Chondrocyte (in vitro differentiated cells): ENCODE measurements at regions not wholly inside any gene's neighbourhood (a gene's known extent, or its start where the extent isn't known, plus 50 kb on each side); places are given as distances from the start of the nearest gene placed in this dataset.

Source experiments
- DNase-seq: peaks from one replicate; pipeline ENCODE4 v3.0.0; 2021; ENCODE audit warnings: mixed read lengths, low spot score
- H3K27ac Mint-ChIP-seq: one replicate; pipeline ENCODE4 v1.8.0; 2021; ENCODE audit warnings: mild to moderate bottlenecking, moderate library complexity, mixed read lengths; ENCODE audit not compliant: unreplicated experiment
- H3K27me3 Mint-ChIP-seq: 2 replicates; pipeline ENCODE4 v1.8.0; 2021; ENCODE audit warnings: low read depth, mixed read lengths
- H3K36me3 Mint-ChIP-seq: 2 replicates; pipeline ENCODE4 v1.8.0; 2021; ENCODE audit warnings: low read depth, mixed read lengths
- H3K4me1 Mint-ChIP-seq: 2 replicates; pipeline ENCODE4 v1.8.0; 2021; ENCODE audit warnings: low read depth, mild to moderate bottlenecking, mixed read lengths
- H3K4me3 Mint-ChIP-seq: one replicate; pipeline ENCODE4 v1.8.0; 2021; ENCODE audit warnings: mild to moderate bottlenecking, moderate library complexity, mixed read lengths; ENCODE audit not compliant: unreplicated experiment
- H3K9me3 Mint-ChIP-seq: 2 replicates; pipeline ENCODE4 v1.8.0; 2021; ENCODE audit warnings: low read depth, mixed read lengths
- TF ChIP-seq, protein P1 (sequence below): fragments of 200-600 bp; sonication (generic); IDR thresholded peaks from 2 replicates; pipeline ENCODE4 v1.5.0; 2021; ENCODE audit warnings: antibody characterized with exemption, mild to moderate bottlenecking, moderate library complexity

DNA sequence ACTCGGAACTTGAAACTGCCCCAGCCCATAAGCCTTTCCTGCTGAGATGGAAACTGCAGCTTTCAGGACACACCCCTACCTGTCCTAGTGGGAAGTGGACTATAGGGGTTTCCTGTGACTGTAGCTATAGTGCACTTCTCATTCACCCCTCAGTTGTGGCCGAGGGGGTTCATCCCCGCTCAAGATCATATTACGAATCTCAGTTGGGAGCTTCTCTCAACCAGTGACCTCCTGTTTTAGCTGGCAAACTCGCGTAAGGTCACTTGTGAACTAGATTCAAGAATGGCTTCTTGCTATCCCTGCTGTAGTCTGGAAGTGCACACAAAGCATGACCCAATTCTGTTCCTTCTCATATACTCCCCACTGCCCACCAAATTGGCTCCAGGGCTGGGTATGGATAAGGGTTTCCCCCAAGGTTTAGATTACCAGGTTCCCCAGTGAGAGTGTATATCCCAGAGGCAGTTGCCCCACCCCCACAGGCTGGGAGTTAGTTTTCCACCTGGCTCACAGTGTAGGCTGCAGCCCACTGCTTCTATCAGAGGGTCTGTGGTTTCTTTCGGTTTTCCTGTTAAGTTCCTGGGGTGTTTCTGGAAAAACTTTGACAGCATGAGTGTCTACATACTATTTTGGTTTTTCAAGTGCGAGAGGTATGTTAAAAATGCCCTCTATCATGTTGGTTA lies 812.9 kb downstream of the JRKL start:
- Mint-ChIP-seq H3K27me3 (peaks cover 3% of the 10 kb centered on the region), H3K9me3 (no peaks in the 10 kb centered on the region), H3K36me3 (no peaks in the 10 kb centered on the region), H3K4me1 (no peaks in the 10 kb centered on the region), H3K4me3 (no peak overlapping the region), H3K27ac (no peak overlapping the region)
- DNase-seq: no peak
- TF ChIP-seq, protein P1, sequence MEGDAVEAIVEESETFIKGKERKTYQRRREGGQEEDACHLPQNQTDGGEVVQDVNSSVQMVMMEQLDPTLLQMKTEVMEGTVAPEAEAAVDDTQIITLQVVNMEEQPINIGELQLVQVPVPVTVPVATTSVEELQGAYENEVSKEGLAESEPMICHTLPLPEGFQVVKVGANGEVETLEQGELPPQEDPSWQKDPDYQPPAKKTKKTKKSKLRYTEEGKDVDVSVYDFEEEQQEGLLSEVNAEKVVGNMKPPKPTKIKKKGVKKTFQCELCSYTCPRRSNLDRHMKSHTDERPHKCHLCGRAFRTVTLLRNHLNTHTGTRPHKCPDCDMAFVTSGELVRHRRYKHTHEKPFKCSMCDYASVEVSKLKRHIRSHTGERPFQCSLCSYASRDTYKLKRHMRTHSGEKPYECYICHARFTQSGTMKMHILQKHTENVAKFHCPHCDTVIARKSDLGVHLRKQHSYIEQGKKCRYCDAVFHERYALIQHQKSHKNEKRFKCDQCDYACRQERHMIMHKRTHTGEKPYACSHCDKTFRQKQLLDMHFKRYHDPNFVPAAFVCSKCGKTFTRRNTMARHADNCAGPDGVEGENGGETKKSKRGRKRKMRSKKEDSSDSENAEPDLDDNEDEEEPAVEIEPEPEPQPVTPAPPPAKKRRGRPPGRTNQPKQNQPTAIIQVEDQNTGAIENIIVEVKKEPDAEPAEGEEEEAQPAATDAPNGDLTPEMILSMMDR: no peak

DNA sequence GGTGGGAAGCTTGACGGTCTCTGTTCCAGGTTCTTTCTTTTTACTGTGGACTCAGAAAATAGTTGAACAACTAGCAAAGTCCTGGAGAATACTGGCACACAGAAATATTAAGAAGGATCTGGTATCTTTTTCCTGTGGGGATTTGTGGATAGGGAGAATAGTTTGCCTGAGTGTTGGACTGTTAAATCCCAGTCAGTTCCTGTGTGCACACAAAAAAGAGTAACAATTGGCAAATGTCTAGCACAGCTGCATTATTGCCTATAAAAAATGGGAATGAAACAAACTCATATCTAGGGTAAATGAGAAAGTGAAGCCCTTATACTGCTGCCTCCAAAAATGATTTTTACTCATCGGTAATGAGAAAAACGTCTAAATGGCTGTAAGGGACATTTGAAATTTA lies 828.2 kb downstream of the JRKL start:
- H3K27ac Mint-ChIP-seq: no peak overlapping the region
- DNase-seq: no peak
- no peak overlapping the region for H3K4me3 Mint-ChIP-seq
- TF ChIP-seq, protein P1: no peak
- H3K36me3 Mint-ChIP-seq: no peaks in the 10 kb centered on the region
- H3K9me3 Mint-ChIP-seq: no peaks in the 10 kb centered on the region
- H3K4me1 Mint-ChIP-seq: no peaks in the 10 kb centered on the region
- peaks cover 10% of the 10 kb centered on the region for H3K27me3 Mint-ChIP-seq

DNA sequence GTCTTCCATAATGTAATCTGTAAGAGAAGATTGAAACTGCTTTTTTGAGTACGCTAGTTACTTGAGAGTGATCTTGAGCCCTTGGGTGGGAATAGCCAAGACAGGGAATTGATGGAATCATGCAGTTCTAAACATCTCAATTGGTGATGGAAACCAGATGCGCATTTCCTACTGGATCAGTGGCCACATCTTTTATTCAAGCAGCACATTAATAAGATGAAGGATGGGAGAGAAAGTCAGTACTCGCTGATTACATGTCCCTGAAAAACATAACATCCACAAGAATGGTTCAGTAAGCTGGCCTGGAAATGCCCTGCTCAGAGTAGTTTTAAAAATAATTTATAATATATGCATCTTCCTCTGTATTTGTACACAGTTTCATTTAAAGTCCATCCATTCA lies 833.8 kb downstream of the JRKL start:
- DNase-seq: no peak
- no peak overlapping the region for H3K27ac Mint-ChIP-seq
- TF ChIP-seq, protein P1: no peak
- H3K36me3 Mint-ChIP-seq: no peaks in the 10 kb centered on the region
- H3K9me3 Mint-ChIP-seq: no peaks in the 10 kb centered on the region
- no peak overlapping the region for H3K4me3 Mint-ChIP-seq
- no peaks in the 10 kb centered on the region for H3K4me1 Mint-ChIP-seq
- peaks cover 29% of the 10 kb centered on the region for H3K27me3 Mint-ChIP-seq

DNA sequence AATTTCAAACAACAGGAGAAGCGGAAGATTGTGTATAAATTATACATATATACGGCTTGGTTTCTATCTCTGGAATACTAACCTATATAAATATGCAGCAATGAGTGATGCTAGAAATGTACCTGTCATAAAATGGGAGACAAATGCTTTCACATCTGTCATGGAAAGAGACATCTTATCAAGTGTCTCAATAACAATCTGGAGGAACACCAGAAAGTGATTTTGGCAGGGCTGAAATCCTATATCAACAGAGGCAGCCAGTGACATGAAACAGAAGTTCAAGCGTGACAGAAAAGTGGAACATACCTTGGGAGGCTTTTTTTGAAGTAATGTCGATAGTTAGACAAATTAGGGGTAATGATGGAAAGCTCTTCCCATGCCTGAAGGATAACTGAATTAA lies 834.6 kb downstream of the JRKL start:
- TF ChIP-seq, protein P1: no peak
- no peak for DNase-seq
- H3K9me3 Mint-ChIP-seq: no peaks in the 10 kb centered on the region
- H3K27ac Mint-ChIP-seq: no peak overlapping the region
- H3K36me3 Mint-ChIP-seq: no peaks in the 10 kb centered on the region
- peaks cover 31% of the 10 kb centered on the region for H3K27me3 Mint-ChIP-seq
- no peaks in the 10 kb centered on the region for H3K4me1 Mint-ChIP-seq
- H3K4me3 Mint-ChIP-seq: no peak overlapping the region

DNA sequence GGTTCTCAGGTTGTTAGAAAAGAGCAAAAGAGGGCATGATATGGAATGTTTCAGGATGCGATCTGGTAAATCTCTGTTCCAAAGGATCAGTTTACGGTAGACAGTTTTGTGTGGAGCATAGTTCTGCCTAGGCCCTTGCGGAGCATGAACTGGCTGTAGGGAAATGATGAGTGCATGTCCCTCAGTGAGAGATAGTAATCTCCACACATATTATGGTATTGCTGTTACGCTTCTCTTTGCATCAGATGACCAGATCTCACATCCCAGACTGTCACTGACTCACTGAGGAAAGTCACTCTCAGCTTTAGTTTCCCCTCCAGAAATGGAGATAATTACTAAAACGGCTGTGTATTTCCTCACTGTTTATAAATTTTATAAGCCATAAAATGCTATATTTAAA lies 836.0 kb downstream of the JRKL start:
- Mint-ChIP-seq H3K4me3 (no peak overlapping the region), H3K27ac (no peak overlapping the region), H3K36me3 (no peaks in the 10 kb centered on the region), H3K4me1 (no peaks in the 10 kb centered on the region), H3K27me3 (peaks cover 38% of the 10 kb centered on the region), H3K9me3 (no peaks in the 10 kb centered on the region)
- DNase-seq: no peak
- TF ChIP-seq, protein P1: no peak
